Hypothalamus (tissue), 51 donors: ENCODE measurements at regions not wholly inside any gene's neighbourhood (a gene's known extent, or its start where the extent isn't known, plus 50 kb on each side); places are given as distances from the start of the nearest gene placed in this dataset.

Experiments used
- DNase-seq, 51 donors: peaks; one replicate each; lab custom pipeline; 2025; lab: John Stamatoyannopoulos, UW

DNA sequence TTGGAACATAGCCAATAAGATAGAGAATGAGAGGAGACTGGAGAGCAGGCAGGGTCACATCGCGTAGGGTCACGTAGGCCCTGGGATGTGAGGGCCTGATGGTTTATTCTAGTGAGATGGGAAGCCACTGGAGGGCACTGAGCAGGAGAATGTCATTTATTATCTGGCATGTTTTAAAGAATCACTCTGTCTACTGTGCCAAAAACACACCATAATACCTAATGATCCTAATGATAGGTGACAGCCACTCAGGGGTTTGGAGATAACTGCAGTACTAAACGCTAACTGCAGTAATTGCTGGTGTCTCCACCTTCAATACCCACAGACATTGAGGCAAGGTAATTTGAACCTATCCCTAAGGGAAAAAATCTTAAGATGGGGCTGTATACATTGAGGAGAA is 185.4 kb downstream of the TTLL7 start:
- DNase-seq: no peak

DNA sequence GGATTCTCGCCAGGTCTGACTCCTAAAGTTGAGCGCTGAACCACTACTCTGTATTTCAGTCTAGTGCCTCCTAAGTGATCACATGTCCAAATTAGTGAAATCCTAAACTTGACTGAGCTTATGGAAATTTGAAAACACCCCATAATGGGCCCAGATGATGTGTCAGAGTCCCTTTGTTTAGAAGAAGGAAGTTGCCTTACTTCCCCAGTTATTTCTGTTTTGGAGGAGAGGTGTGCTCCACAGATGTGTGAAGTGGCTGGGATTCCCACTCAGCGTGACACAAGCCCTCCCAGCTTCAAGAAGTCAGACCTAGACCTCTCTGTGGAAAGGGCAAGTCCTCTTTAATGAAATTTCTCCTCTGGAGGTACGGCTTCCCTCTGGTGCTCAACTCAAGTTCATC is 188.8 kb downstream of the TTLL7 start:
- DNase-seq: no peak

DNA sequence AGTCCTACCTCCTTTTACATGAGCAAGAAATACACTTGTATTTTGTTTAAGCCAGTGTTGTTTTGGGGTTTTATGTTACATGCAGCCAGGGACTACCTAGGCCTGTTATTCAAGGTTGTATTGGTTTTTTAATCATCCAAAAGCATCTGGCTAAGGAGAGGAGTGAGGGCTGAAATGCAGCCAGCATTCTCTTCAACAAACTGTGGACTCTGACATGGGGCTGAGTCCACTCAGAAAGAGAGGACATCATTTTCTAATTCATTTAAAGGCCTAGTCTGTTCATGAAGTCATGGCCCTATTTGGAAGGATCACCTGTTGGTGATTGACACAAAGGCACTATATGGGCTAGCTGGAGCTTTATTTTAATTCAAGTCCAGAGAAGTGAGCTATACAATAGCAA is 190.4 kb downstream of the TTLL7 start:
- no peak for DNase-seq

DNA sequence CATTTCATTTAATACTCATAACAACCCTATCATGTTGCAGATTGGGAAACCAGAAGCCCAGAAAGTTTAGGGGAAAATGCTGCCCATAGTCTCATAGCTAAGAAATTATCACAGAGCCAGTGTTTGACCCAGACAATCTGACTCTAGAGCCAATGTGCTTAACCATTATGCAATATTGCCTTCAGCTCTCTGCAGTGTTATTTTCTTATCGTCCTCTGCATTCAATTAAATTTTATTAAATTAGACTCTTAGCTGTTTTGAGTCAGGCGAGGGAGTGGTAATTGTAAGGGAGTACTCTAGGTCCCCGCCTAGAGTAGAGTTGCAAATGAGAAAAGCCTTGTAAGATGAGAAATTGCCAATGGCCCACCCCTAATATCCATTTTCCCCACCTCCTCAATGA is 191.1 kb downstream of the TTLL7 start:
- DNase-seq: no peak

DNA sequence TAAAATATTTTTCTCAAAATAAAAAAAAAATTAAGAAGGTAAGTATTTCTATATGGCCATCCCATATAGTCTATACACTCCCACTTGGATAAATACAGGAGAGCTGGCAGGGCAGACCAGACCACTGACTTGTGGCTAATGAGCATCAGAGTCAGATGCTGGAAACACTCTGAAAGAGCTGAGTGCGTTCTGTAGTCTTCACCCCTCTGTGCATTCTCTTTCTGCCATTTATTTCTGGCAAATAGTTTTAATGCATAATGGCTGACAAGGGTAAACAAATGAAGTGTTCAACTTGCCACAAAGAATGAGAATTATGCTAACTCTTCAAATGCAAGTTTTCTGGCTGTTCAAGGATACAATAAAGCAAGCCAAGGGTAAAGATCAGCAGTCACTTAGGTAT is 191.7 kb downstream of the TTLL7 start:
- no peak for DNase-seq

DNA sequence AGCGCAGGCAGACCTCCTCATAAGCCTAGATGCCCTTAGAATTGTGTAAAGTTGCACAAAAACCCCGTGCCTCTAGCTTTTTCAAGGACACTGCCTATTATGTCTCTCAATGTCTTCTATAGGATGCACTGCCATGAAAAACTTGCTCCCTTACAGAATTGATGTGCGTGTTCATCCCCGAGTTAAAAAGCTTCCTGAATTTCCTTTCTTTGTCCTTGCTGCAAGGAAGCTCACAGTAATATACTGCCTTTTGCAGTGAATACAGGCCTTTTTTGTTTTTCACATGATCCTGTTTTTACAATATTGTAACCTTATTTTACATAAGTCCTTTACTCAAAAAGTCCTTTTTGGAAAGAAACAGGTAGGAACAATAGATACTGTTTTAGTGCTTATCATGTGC is 193.0 kb downstream of the TTLL7 start:
- no peak for DNase-seq

DNA sequence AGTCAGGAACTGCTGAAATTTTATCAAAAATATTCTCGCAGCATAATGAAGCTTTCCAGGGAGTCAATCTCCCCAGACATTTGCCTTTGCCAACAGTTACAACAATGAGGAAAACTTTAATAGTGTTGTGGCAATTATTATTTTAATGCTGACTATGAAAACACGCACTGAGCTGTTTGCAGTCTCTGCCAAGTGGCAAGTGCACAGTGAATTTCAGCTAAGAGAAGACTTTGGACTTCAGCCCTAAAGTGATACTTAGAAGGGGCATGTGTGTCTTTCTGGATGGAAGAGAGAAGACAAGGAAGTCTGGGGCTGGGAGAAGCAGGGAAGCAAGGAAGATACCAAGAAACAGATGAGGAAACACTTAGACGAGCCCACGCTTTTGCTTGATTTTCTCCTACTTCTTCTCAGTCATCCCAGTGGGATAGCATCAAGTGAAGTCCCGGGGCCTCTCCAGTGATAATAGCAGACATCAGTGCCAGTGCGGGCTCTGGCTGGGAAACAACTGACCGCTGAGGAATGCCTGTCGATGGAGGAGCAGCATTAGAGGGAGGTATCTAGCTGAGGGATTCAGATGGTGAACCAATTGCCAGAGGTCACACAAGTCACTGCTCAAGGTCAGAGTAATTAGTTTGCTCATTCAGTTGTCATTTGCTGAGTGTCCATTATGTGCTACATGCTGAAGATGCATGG is 196.3 kb downstream of the TTLL7 start:
- no peak for DNase-seq

DNA sequence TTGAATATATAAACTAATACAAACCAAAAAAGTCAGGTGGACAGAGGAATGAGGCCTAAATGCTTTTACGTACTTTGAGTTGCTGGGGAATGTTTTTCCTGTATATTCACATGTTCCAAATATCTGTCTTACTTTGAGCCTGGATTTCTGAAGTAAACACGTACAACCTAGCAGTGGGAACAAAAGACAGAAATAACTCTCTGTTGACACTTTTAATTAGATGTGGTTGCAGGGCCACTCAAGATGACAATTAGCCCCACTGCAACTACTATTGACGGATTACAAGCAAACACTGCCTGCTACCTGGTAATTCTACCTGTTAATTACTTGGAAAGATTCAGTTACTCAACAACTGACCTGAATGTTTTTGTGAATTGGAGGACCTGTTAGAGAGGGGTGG is 196.9 kb downstream of the TTLL7 start:
- no peak for DNase-seq

DNA sequence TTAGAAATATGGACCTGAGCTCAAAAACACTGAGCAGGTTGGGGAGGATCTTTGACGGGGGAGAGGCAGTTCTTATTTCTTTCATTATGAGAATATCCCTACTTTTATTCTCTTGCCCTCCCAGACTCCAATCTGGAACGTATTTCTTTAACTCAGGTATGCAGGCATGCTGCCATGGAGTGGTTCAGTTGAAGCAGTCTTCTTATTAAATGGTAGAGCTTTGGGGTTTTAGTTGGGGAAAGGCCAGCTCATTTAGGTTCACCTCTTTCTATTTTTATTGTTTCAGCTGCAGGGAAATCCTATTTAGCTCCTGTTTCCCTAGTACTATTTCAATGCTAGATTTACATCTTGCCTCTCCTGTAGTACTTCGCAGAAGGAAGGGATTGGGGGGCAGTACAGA is 198.9 kb downstream of the TTLL7 start:
- DNase-seq: no peak

DNA sequence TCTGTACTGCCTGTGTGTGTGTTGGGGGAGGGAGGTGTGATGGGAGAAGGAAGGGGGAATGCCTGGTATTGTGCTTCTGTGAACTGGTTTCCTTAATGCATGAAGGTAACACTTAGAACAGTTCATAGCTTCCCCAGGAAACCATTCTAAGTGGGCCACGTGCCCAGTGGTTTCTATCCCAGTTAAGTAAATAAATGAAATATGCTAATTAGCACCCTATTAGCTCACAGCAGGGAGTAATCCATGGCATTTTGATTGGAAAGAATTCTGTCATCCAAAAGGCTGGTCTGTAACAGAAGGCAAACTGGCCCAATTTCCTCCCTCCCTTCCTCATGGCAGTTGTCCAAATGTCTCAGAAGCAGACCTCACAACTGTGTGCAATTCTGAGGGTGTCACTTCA is 199.3 kb downstream of the TTLL7 start:
- no peak for DNase-seq

DNA sequence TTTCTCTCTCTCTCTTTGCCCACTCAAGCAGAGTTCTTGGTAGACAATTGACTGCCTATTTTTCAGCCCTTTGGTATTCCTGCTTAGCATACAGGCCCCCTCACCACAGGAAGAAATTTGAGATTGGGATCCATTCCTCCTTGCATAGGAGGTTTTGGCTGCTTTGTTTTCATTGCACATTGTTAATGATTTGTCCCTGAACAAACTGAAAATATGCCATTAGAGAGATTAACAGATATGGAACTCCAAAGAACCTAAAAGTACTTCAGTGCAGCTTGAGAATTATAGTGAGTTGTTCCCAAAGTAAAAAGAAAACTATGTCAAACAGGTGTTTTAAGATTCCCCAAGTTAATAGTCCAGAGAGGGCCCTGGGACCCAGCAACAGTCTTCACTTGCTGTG is 200.0 kb downstream of the TTLL7 start:
- DNase-seq: no peak

DNA sequence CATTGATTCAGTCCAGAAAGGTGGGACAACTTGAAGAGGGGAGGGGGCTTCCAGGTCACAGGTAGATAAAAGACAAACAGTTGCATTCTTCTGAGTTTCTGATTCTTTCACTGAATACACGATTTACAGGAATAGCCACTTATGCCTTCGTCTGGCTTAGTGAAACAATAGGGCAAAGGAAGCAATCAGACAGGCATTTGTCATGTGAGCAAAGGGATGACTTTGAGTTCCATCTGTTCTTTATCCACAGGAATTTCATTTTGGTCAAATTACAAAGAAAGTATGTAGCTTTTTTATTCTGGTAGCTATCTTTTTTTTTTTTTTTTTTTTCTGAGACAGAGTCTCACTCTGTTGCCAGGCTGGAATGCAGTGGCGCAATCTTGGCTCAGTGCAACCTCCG is 202.5 kb downstream of the TTLL7 start:
- DNase-seq: no peak

DNA sequence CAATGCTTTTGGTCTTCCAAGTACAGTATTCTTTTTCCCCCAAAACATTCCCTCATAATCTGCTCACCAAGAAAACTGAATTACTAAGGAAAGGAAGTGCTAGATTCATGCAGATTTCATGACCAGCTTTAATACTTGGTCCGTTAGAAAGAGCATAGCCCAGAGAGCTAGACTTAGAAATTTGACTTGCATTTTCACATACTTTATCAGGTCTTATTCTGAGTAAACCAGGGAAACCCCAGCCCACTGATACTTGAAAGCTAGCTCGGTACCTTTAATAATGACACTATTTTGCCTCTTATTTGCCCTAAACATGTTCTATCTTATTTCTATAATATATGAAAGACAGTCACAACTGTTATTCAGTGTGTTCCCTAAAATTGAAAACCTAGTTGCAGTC is 204.5 kb downstream of the TTLL7 start:
- no peak for DNase-seq

DNA sequence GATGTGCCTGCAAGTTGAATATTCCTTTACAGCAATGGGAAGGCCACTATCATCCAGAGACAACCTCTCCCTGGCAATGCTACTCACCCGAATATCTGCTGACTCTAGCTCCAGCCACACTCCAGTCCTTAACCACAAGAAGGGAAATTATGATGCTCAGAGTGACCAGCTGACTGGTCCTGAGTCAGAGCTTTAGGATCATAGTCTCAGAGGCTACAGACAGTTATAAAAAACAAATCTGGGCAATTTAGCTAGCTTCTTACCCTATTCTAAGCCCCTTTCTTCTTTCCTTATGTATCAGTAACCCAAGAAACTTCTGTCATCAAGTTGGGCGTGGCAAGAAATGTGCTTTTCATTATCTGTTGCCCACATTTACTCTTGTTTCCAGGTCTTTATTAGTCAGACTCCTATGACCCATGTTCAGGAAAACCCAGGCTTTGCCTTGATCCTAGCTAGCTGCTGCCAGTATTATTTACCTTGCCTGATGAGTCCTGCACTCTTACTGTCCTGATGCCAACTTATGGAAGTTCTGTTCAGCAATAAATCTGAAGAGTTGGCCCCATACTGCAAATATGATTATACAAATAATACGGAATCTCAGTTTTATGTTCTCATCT is 207.0 kb downstream of the TTLL7 start:
- no peak for DNase-seq

DNA sequence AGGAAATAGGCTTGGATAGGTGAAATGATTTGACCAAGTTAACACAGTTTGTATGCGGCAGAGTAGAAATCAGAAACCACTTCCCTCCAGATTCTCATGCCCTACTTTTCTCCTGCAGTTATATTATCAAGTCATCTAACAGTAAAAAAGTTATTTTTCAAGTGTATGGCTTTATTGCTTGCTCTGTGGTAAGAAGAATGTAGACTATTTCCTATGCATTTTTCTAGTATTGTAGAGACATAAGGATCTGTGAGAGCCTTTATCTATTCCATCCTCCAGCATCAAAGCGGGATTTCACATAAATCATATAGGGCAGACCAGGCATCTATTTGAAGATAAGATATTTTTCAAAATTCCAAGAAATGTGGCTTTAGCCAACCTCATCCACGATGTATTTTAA is 208.5 kb downstream of the TTLL7 start:
- DNase-seq: no peak

DNA sequence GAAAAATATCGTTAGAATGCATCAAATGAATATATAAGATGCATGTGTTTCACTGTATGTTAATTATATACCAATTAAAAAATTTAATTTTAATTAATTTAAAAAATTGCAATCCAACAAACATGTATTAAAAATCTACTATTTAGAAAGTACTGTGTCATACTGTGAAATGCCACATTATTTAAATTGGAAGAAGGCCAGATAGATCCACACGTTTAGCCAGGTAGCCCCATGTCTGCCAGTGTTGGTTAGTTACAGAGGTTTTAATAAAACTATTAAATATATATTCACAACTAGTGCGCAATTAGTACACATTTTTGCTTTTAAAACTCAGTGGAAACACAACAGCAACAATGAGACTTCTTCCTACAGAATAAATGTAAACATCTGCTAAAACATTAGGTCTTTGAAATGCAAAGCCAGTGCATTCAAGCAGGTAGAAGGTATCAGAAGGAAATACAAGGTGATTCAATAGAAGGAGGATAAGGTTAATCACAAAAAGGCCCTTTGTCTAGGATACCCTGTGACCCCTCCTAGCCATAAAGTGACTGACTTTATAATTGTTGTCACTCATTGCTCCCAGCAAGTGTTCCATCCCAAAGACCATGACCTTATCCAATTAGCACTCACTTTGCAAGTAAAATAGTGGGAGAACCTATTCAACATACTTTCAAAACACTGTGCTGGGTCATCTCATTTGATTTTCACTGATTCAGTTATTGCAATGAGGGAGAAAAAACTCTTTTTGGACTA is 211.5 kb downstream of the TTLL7 start:
- DNase-seq: no peak

DNA sequence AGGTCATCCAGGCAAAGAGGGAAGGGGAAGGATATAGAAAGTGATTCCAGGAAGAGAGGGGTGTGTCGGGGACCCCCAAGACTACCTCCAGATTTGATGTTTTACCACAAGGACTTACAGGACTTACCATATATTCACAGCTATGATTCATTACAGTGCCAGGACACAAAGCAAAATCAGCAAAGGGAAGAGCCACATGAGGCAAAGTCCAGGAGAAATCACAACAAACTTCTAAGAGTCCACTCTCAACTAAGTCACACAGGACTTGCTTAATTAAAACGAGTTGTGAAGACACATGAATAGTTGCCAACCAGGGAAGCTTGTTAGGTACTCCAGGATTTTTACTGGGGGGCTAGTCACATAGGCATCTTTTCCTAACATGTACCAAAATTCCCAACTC is 217.3 kb downstream of the TTLL7 start:
- no peak for DNase-seq

DNA sequence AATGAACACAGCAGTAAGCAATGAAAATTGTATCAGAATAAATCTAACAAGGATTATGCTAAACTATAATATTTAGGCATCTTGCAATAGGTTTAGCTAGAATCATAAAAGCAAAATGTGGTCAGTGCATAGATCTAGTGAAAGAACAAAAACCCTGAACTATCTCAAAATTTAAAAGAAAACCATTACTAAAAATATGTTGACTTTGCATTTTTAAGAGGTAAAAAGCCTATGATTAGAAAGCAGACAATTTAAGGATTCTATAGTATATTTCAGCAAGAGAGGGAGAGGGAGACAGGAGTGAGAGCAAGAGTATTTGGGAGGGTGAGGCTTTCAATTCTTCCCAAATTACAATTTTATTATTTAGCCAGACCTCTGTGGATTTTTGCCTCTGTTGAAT is 219.4 kb downstream of the TTLL7 start:
- no peak for DNase-seq

DNA sequence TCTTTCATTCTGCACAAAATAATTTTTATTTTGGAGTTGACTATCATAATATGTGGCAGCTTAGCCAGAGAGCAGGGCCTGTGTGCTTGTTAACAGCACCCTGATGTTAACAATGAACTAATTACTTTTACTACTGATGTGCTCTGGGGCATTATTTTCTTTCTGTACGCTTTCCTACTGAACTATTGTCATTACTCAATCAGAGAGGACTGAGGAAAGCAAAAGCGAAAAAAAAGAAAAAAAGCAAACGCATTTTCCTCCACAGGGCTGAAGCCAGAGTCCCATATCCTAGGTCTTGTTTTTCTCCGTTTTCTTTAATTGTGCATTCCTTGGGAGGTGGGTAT is 221.2 kb downstream of the TTLL7 start:
- no peak for DNase-seq

DNA sequence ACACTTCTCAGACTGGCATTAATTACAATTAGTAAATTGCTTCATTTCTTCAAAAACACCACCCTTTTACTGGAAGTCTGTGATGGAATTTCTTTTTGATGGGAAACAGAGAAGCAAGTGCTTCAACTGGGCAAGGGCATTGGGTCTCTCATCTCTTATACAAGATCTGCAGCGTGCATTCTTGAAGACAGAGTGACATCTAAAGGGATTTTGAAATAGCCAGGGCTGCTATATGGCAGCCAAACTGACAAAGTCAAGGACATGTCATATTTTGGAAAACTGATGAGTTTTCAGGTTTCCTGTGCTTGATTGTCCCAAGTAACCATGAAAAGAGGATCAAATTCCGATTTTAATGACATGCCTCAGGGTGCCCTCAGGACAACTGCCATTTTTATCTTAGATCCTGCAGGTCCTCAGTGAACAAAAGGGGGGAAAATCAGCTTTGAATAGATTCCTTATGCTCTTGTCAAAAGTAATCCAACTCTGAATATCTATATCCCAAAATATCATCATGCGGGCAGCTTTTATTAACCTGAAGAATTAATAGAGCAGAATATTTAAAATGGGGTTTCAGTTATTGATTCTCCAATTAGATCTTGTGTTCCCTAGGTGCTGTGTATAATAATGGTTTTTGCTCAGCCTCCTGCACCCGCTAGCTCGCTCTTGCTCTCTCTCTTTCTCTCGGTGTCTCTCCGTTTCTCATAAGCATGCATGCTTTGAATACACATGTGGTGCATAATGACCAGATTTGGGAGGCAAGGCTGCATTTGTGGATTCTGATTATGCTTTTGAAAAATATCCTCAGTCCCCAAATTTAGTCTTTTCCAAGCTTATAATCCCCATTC is 221.8 kb downstream of the TTLL7 start:
- DNase-seq: no peak

DNA sequence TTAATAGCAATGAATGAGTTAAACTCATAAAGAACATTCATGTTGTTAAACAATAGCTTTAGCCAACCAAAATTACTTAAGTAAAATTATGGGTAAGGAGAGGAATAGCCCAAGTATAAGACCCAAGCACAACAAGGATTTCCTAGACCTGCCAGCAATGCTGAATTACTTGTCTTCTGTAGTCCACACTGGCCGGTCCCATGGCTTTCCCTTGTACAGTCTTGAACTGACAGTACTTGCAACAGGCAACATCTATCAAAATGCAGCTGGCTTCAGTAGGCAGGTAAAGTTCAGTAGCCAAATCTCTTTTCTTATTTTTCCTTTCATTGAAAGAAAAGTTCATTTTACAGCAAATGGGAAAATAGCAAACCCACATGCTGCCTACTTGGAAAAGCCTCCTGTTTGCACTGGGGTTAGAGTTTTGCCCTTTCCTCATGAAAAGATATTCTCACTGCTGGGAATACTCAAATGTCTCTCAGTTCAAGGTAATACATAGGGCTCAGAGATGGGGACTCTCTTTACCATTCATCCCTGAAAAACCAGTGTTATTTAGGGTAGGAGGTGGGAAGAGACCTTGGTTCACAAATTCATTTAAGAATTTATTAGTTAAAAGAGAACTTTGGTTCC is 222.8 kb downstream of the TTLL7 start:
- no peak for DNase-seq
